ENCODE measurements at regions not wholly inside any gene's neighbourhood (a gene's known extent, or its start where the extent isn't known, plus 50 kb on each side); places are given as distances from the start of the nearest gene placed in this dataset.

- no peak for DNase-seq (ENCODE audit: low read depth)
Observed at GRCh38 chr1:4877426-4877825, 223.0 kb downstream of the AJAP1 start.

- DNase-seq (ENCODE audit: low read depth) = no peak
Observed at GRCh38 chr1:4871373-4871772, 217.0 kb downstream of the AJAP1 start.

GRCh38 chr1:4868521-4868920, 214.1 kb downstream of the AJAP1 start:
- DNase-seq (ENCODE audit: low read depth) = no peak

GRCh38 chr1:4856396-4856795, 202.0 kb downstream of the AJAP1 start:
- no peak for DNase-seq (ENCODE audit: low read depth)

- DNase-seq (ENCODE audit: low read depth) = no peak
Observed at GRCh38 chr1:4854367-4854766, 200.0 kb downstream of the AJAP1 start.

GRCh38 chr1:4853904-4854303, 199.5 kb downstream of the AJAP1 start:
- DNase-seq (ENCODE audit: low read depth) = no peak

- no peak for DNase-seq (ENCODE audit: low read depth)
Observed at GRCh38 chr1:4851385-4852065, 197.1 kb downstream of the AJAP1 start.

- DNase-seq (ENCODE audit: low read depth) = no peak
Observed at GRCh38 chr1:4848431-4848830, 194.0 kb downstream of the AJAP1 start.

GRCh38 chr1:4847711-4848110, 193.3 kb downstream of the AJAP1 start:
- no peak for DNase-seq (ENCODE audit: low read depth)
